Right hindlimb (tissue), 1 donor: ENCODE measurements at regions not wholly inside any gene's neighbourhood (a gene's known extent, or its start where the extent isn't known, plus 50 kb on each side); places are given as distances from the start of the nearest gene placed in this dataset.

Experiments used
- DNase-seq: peaks from one replicate; pipeline ENCODE4 v3.0.0-alpha.2; 2018

GRCh38 chr12:29054858-29055663, 94.0 kb upstream of the FAR2 start:
- no peak for DNase-seq

DNA sequence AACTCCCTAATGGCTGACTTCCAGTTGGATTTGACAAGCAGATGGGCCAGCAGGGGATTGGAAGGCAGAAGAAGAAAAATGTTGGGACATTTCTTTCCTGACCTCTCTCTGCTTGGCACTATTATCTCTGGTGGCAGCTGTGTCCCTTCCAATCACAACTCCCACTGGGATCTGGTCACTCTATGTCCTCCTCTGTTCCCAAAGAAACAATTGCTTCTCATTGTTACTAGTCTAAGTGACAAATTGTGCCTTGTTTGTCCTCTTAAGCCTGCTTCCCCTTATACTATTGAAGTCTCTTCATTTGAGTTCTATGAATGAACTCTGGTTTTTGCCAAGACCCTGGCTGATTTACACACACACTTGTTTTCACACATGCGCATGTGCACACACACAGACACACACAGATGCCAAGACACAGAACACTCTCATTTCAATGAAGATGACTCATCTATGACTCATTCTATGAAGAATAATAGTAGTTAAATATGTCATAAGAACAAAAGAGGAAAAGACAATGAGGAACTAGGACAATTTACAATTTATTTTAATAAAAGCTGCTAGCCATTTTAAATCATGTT, 83.0 kb upstream of the FAR2 start:
- no peak for DNase-seq

DNA sequence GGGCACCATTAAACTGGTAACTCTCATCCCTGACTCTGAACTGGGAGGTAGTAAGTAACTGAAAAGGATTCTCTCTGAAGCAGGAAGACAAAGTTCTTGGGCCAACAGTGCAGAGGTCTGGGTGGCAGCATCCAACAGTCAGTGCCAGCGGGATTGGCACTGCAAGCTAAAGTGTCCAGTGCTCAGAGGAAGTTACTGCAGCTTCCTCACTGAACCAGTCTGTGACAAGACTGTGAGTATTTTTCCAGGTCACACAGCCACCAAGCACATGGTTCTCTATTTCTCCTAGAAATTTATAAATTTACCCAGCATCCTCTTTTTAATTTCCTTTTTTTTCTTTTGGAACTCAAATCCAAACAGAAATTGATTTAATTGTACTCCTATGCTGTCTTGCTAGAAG, 81.6 kb upstream of the FAR2 start:
- DNase-seq, result no peak

DNA sequence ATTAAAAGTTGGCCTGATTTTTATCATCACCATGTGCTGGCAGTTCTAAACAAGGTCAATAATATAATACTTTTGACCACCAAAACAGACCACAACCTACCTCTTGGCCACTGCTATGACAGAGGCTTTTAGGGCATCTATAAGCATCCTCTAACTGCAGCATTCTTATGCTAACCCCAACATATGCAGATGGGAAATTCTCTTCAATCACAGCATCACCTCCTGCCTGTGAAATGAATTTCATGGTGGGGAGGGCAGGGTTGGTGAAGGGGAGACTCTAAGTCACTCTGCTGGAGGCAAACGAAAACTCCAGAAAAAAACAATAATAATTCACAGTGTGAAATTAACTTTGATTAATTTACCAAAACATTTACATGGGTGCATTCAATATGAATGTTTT, 78.8 kb upstream of the FAR2 start:
- DNase-seq, result no peak

DNA sequence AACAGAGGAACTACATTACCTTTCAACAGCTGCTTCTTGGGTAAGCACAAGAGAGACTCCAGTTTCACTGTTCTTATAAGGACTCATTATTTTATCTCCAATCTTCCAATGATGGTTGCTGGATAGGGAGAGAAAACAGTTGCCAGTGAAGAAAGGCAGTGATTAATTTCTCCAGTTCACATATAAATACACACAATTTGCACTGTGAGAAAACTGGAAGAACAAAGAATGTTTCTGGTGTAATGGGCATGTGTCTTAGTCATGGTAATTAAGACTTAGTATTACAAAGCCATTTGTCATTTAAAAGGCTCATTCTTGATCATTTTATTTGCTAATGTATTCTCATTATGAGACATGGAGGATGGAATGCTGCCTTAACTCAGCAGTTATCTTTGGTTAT, 78.0 kb upstream of the FAR2 start:
- DNase-seq, result no peak

DNA sequence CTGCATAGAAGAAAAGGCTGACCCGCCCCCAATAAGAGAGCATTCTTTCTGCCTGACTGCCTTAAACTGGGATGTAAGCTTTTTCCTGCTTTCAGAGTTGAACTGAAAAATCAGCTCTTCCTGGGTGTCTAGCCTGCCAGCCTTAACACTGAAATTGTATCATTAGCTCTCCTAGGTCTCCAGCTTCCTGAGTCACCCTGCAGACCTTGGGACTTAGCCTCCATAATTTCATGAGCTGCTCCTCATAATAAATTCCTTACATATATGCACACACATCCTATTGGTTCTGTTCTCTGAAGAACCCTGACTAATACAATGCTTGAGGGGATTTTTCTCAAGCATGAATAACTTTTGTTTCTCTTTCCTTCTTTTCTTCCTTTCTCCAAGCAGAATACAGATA, 76.4 kb upstream of the FAR2 start:
- no peak for DNase-seq

GRCh38 chr12:29073631-29074239, 75.3 kb upstream of the FAR2 start:
- DNase-seq, result no peak

DNA sequence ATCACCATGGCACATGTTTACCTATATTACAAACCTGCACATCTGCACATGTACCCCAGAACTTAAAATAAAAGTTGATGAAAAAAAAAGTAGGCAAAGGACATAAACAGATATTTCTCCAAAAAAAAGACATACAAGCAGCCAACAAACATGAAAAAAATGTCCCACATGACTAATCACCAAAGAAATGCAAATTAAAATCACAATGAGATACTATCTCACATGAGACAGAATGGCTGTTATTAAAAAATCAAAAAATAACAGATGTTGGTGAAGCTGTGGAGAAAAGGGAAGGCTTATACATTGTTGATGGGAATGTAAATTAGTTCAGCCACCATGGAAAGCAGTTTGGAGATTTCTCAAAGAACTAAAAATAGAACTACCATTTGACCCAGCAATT, 68.0 kb upstream of the FAR2 start:
- no peak for DNase-seq

GRCh38 chr12:29082522-29082921, 66.6 kb upstream of the FAR2 start:
- no peak for DNase-seq

DNA sequence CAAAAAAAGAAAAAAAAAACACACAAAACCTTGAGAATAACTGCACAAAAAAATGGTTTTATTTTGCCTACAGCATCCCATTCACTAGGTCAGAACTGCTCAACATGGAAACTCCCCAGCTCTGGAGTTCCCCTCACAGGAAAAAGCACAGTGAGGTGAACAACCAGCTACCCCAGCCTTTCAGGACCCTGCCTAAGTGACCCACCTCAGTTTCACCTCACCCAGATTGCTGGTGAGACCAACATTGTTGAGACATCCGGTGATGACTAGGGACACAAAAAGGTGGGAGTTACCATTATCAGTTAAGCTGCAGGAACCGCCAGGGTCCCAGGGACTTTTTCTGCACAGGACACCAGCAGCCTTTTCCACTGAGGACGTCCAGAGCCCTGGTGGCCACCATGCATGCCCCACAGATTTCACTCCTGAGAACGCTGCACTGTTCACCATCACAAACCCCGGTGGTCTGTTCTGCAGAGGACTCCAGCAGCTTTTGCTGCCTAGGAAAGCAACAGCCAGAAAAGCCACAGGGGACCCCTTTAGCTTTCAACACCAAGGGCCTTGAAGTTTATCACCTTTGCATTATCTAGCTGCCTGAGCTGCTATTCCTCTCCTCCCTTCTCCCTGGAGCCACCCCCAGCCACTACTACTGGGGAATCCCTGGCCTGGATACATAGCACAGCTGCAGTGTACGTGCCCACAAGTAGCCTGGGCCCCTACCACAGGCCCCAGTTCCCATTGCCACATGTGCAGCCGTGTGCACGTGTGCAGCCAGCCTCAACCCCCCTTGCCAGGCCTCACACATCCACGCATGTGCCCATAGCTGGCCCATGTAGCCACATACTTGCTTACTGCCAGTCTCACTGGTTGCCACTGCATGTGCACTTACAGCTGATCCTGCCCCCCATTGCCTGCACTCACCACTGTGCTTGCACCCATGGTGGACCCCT, 62.5 kb upstream of the FAR2 start:
- DNase-seq, result no peak

GRCh38 chr12:29088611-29089219, 60.4 kb upstream of the FAR2 start:
- DNase-seq, result no peak
